CD4-positive, alpha-beta T cell (primary cell): ENCODE measurements at regions not wholly inside any gene's neighbourhood (a gene's known extent, or its start where the extent isn't known, plus 50 kb on each side); places are given as distances from the start of the nearest gene placed in this dataset.

Experiments used
- ATAC-seq: fragments of 200-7000 bp; cut with Tn5 transposase; one replicate; pipeline ENCODE4 v1.10.0; 2022; ENCODE audit warnings: mild to moderate bottlenecking; ENCODE audit not compliant: poor library complexity
- CTCF ChIA-PET: fragments of 350-600 bp; sonication (Branson Sonifier 250); formaldehyde crosslinking; loops from one replicate; lab custom pipeline; 2021; ENCODE audit warnings: antibody characterized with exemption, inconsistent platforms; lab: Charles Lee
- POLR2A ChIA-PET: fragments of 350-600 bp; sonication (Branson Sonifier 250); formaldehyde crosslinking; loops from one replicate; lab custom pipeline; 2021; ENCODE audit warnings: antibody characterized with exemption, inconsistent platforms; lab: Charles Lee
- DNase-seq, 14 experiments: peaks; one replicate each; pipeline ENCODE4 v3.0.0-alpha.2; 2013 to 2020; ENCODE audit warnings: mixed read lengths in 2 of 14
- H3K27ac ChIP-seq, 2 donors: one replicate each; pipeline versions ENCODE4 v1.5.1 to v1.7.0; 2013; ENCODE audit warnings: low read length in 2 of 2, low read depth in 1 of 2, mild to moderate bottlenecking in 1 of 2
- H3K27me3 ChIP-seq, 2 experiments: 1 replicate in 1 of 2; 2 replicates in 1 of 2; pipeline versions ENCODE4 v1.6.1 to v1.7.0; 2013; ENCODE audit warnings: low read length in 2 of 2, control low read depth in 1 of 2, mild to moderate bottlenecking in 1 of 2, moderate library complexity in 1 of 2; ENCODE audit not compliant: insufficient read depth in 2 of 2, control insufficient read depth in 1 of 2
- H3K36me3 ChIP-seq: one replicate; pipeline ENCODE4 v1.6.1; 2013; ENCODE audit warnings: low read length, control low read depth; ENCODE audit not compliant: insufficient read depth
- H3K4me1 ChIP-seq: one replicate; pipeline ENCODE4 v1.6.1; 2013; ENCODE audit warnings: low read length, control low read depth; ENCODE audit not compliant: insufficient read depth
- H3K4me3 ChIP-seq: one replicate; pipeline ENCODE4 v1.5.1; 2013; ENCODE audit warnings: mild to moderate bottlenecking, low read length, moderate library complexity
- H3K9me3 ChIP-seq, 2 experiments: 1 replicate in 1 of 2; 2 replicates in 1 of 2; pipeline versions ENCODE4 v1.6.1 to v1.7.0; 2013; ENCODE audit warnings: low read length in 2 of 2, mild to moderate bottlenecking in 2 of 2, control low read depth in 1 of 2, moderate library complexity in 1 of 2; ENCODE audit not compliant: control insufficient read depth in 1 of 2, insufficient read depth in 1 of 2
- H3K27ac Mint-ChIP-seq: one replicate; pipeline ENCODE4 v1.8.0; 2020; ENCODE audit warnings: mixed read lengths
- H3K27me3 Mint-ChIP-seq: one replicate; pipeline ENCODE4 v1.8.0; 2021; ENCODE audit warnings: mixed read lengths
- H3K36me3 Mint-ChIP-seq: one replicate; pipeline ENCODE4 v1.8.0; 2021; ENCODE audit warnings: low read depth, mixed read lengths
- H3K4me1 Mint-ChIP-seq: one replicate; pipeline ENCODE4 v1.8.0; 2021; ENCODE audit warnings: low read depth, mixed read lengths
- H3K4me3 Mint-ChIP-seq: one replicate; pipeline ENCODE4 v1.8.0; 2020; ENCODE audit warnings: mild to moderate bottlenecking, mixed read lengths
- H3K9me3 Mint-ChIP-seq: one replicate; pipeline ENCODE4 v1.8.0; 2020; ENCODE audit warnings: mixed read lengths
- intact Hi-C, 2 experiments: fragments of 100-400 bp; cut with DNase I in 1 of 2; cut with micrococcal nuclease in 1 of 2; formaldehyde crosslinking; loops; one replicate each; pipeline versions ENCODE4 v1.15.1 to v1.9.0; 2023 to 2025; cut with DNase I, micrococcal nuclease
- TF ChIP-seq, protein P1 (sequence below): fragments of 200-600 bp; IDR thresholded peaks from one replicate; pipeline ENCODE4 v1.8.0; 2022; ENCODE audit warnings: antibody characterized with exemption, mild to moderate bottlenecking

- no peak overlapping the region for H3K4me3 Mint-ChIP-seq
- H3K27ac Mint-ChIP-seq = no peak overlapping the region
- no peaks in the 10 kb centered on the region for H3K36me3 ChIP-seq
- H3K27ac ChIP-seq = no peak overlapping the region
- ChIA-PET POLR2A (no interaction called here), CTCF (no interaction called here)
- H3K4me1 ChIP-seq = no peaks in the 10 kb centered on the region
- ATAC-seq = no peak
- H3K27me3 ChIP-seq = no peaks in the 10 kb centered on the region
- intact Hi-C loops = no loop called here
- TF ChIP-seq, protein P1, sequence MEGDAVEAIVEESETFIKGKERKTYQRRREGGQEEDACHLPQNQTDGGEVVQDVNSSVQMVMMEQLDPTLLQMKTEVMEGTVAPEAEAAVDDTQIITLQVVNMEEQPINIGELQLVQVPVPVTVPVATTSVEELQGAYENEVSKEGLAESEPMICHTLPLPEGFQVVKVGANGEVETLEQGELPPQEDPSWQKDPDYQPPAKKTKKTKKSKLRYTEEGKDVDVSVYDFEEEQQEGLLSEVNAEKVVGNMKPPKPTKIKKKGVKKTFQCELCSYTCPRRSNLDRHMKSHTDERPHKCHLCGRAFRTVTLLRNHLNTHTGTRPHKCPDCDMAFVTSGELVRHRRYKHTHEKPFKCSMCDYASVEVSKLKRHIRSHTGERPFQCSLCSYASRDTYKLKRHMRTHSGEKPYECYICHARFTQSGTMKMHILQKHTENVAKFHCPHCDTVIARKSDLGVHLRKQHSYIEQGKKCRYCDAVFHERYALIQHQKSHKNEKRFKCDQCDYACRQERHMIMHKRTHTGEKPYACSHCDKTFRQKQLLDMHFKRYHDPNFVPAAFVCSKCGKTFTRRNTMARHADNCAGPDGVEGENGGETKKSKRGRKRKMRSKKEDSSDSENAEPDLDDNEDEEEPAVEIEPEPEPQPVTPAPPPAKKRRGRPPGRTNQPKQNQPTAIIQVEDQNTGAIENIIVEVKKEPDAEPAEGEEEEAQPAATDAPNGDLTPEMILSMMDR = no peak
- H3K9me3 Mint-ChIP-seq = no peaks in the 10 kb centered on the region
- H3K4me1 Mint-ChIP-seq = no peaks in the 10 kb centered on the region
- no peaks in the 10 kb centered on the region for H3K9me3 ChIP-seq
- DNase-seq = no peak
- H3K4me3 ChIP-seq = no peak overlapping the region
- no peaks in the 10 kb centered on the region for H3K27me3 Mint-ChIP-seq
- no peaks in the 10 kb centered on the region for H3K36me3 Mint-ChIP-seq
Measured at GRCh38 chr2:154992826-154993225, 294.3 kb downstream of the KCNJ3 start.

- H3K9me3 Mint-ChIP-seq = peaks cover 2% of the 10 kb centered on the region
- H3K36me3 Mint-ChIP-seq = no peaks in the 10 kb centered on the region
- DNase-seq = no peak
- H3K9me3 ChIP-seq = no peaks in the 10 kb centered on the region
- intact Hi-C loops = no loop called here
- POLR2A ChIA-PET = no interaction called here
- CTCF ChIA-PET = no interaction called here
- H3K27me3 ChIP-seq = no peaks in the 10 kb centered on the region
- H3K4me1 ChIP-seq = no peaks in the 10 kb centered on the region
- H3K36me3 ChIP-seq = no peaks in the 10 kb centered on the region
- H3K27ac ChIP-seq = no peak overlapping the region
- H3K4me3 ChIP-seq = no peak overlapping the region
- no peaks in the 10 kb centered on the region for H3K4me1 Mint-ChIP-seq
- H3K27me3 Mint-ChIP-seq = no peaks in the 10 kb centered on the region
- H3K27ac Mint-ChIP-seq = no peak overlapping the region
- no peak for ATAC-seq
- no peak overlapping the region for H3K4me3 Mint-ChIP-seq
- TF ChIP-seq, protein P1 = no peak
Measured at GRCh38 chr2:154978710-154979109, 280.2 kb downstream of the KCNJ3 start.

GRCh38 chr2:154978244-154978643 lies 279.7 kb downstream of the KCNJ3 start:
- no peak overlapping the region for H3K27ac Mint-ChIP-seq
- no peak overlapping the region for H3K4me3 ChIP-seq
- TF ChIP-seq, protein P1 = no peak
- no peak overlapping the region for H3K4me3 Mint-ChIP-seq
- no peaks in the 10 kb centered on the region for H3K9me3 ChIP-seq
- no peak for DNase-seq
- peaks cover 4% of the 10 kb centered on the region for H3K9me3 Mint-ChIP-seq
- intact Hi-C loops = no loop called here
- no peak overlapping the region for H3K27ac ChIP-seq
- H3K36me3 ChIP-seq = no peaks in the 10 kb centered on the region
- no peak for ATAC-seq
- CTCF ChIA-PET = no interaction called here
- H3K27me3 Mint-ChIP-seq = no peaks in the 10 kb centered on the region
- POLR2A ChIA-PET = no interaction called here
- H3K4me1 ChIP-seq = no peaks in the 10 kb centered on the region
- no peaks in the 10 kb centered on the region for H3K4me1 Mint-ChIP-seq
- H3K27me3 ChIP-seq = no peaks in the 10 kb centered on the region
- no peaks in the 10 kb centered on the region for H3K36me3 Mint-ChIP-seq
